Upper lobe of right lung (tissue), 1 donor: ENCODE measurements at regions not wholly inside any gene's neighbourhood (a gene's known extent, or its start where the extent isn't known, plus 50 kb on each side); places are given as distances from the start of the nearest gene placed in this dataset.
A peak's percentile ranks its signal among the peaks of the same experiment; 100 is the strongest.
"Not testable (repeated sequence)": the region's sequence is repeated elsewhere in the genome, so short reads cannot be mapped to it uniquely, and the experiment has no call there.

ENCODE experiments used
- ATAC-seq: fragments of 200-7000 bp; cut with Tn5 transposase; one replicate; pipeline ENCODE4 v1.9.1; 2020; ENCODE audit warnings: mild to moderate bottlenecking, moderate library complexity
- DNase-seq: peaks from one replicate; pipeline ENCODE4 v3.0.0-alpha.2; 2020
- H3K27ac ChIP-seq: fragments of 200-600 bp; one replicate; pipeline ENCODE4 v1.8.0; 2022
- H3K27me3 ChIP-seq: fragments of 200-600 bp; one replicate; pipeline ENCODE4 v1.8.0; 2022; ENCODE audit warnings: mild to moderate bottlenecking
- H3K36me3 ChIP-seq: fragments of 200-600 bp; one replicate; pipeline ENCODE4 v1.8.0; 2022
- H3K4me1 ChIP-seq: fragments of 200-600 bp; one replicate; pipeline ENCODE4 v1.8.0; 2022
- H3K4me3 ChIP-seq: fragments of 200-600 bp; one replicate; pipeline ENCODE4 v1.8.0; 2022; ENCODE audit warnings: mild to moderate bottlenecking
- H3K9me3 ChIP-seq: fragments of 200-600 bp; one replicate; pipeline ENCODE4 v1.8.0; 2022
- CTCF ChIP-seq: fragments of 200-600 bp; IDR thresholded peaks from one replicate; pipeline ENCODE4 v1.8.0; 2022; ENCODE audit warnings: antibody characterized with exemption
- intact Hi-C: fragments of 100-400 bp; cut with DNase I; formaldehyde crosslinking; loops from one replicate; pipeline ENCODE4 v1.11.0; 2022
- donor health status: DM: no; HTN: yes; CAD: no; lungs with severe emphysema.

- H3K4me1 ChIP-seq, result no peaks in the 10 kb centered on the region
- no peak overlapping the region for H3K4me3 ChIP-seq
- no peak overlapping the region for H3K27ac ChIP-seq
- intact Hi-C loops, result no loop called here
- DNase-seq, result no peak
- H3K36me3 ChIP-seq, result no peaks in the 10 kb centered on the region
- no peaks in the 10 kb centered on the region for H3K9me3 ChIP-seq
- TF ChIP-seq CTCF, result no peak
- no peak for ATAC-seq
- no peaks in the 10 kb centered on the region for H3K27me3 ChIP-seq
Observed at GRCh38 chr2:53610260-53610659, 157.3 kb upstream of the CHAC2 start.

- ATAC-seq, result no peak
- TF ChIP-seq CTCF, result no peak
Observed at GRCh38 chr2:53609551-53609950, 158.1 kb upstream of the CHAC2 start.

GRCh38 chr2:53608293-53608692 lies 159.3 kb upstream of the CHAC2 start:
- no peaks in the 10 kb centered on the region for H3K27me3 ChIP-seq
- no peaks in the 10 kb centered on the region for H3K36me3 ChIP-seq
- intact Hi-C loops, result no loop called here
- no peaks in the 10 kb centered on the region for H3K9me3 ChIP-seq
- no peak for TF ChIP-seq CTCF
- DNase-seq, result no peak
- no peak for ATAC-seq
- H3K4me3 ChIP-seq, result no peak overlapping the region
- no peaks in the 10 kb centered on the region for H3K4me1 ChIP-seq
- H3K27ac ChIP-seq, result no peak overlapping the region

More at GRCh38 chr2:53609551-53609950, 158.1 kb upstream of the CHAC2 start:
- Histone ChIP-seq H3K27me3 (no peaks in the 10 kb centered on the region), H3K9me3 (no peaks in the 10 kb centered on the region), H3K4me3 (no peak overlapping the region), H3K36me3 (no peaks in the 10 kb centered on the region), H3K27ac (no peak overlapping the region), H3K4me1 (no peaks in the 10 kb centered on the region)
- DNase-seq, result no peak
- intact Hi-C loops, result no loop called here

- intact Hi-C loops, result no loop called here
- no peaks in the 10 kb centered on the region for H3K4me1 ChIP-seq
- H3K4me3 ChIP-seq, result no peak overlapping the region
- no peak overlapping the region for H3K27ac ChIP-seq
- no peak for TF ChIP-seq CTCF
- DNase-seq (no peak), ATAC-seq (peak; percentile 39)
- no peaks in the 10 kb centered on the region for H3K27me3 ChIP-seq
- no peaks in the 10 kb centered on the region for H3K9me3 ChIP-seq
- H3K36me3 ChIP-seq, result no peaks in the 10 kb centered on the region
Observed at GRCh38 chr2:53600815-53601214, 166.8 kb upstream of the CHAC2 start.

- H3K27ac ChIP-seq, DNase-seq, H3K4me3 ChIP-seq, H3K27me3 ChIP-seq, H3K4me1 ChIP-seq, H3K9me3 ChIP-seq, ATAC-seq, H3K36me3 ChIP-seq, intact Hi-C loops: not testable (repeated sequence)
Observed at GRCh38 chr2:53586733-53587612, 180.6 kb upstream of the CHAC2 start.

- ATAC-seq (no peak), DNase-seq (no peak)
- Histone ChIP-seq H3K27ac (no peak overlapping the region), H3K4me3 (no peak overlapping the region), H3K9me3 (no peaks in the 10 kb centered on the region), H3K27me3 (no peaks in the 10 kb centered on the region), H3K36me3 (no peaks in the 10 kb centered on the region), H3K4me1 (no peaks in the 10 kb centered on the region)
- TF ChIP-seq CTCF, result no peak
- intact Hi-C loops, result no loop called here
Observed at GRCh38 chr2:53584986-53585385, 182.6 kb upstream of the CHAC2 start.
